Thyroid gland (tissue), 4 donors: ENCODE measurements at regions not wholly inside any gene's neighbourhood (a gene's known extent, or its start where the extent isn't known, plus 50 kb on each side); places are given as distances from the start of the nearest gene placed in this dataset.

Experiments used
- POLR2A ChIP-seq, 2 donors: fragments of 450-650 bp; IDR thresholded peaks; one replicate each; pipeline ENCODE4 v1.6.1; 2017; ENCODE audit warnings: antibody characterized with exemption in 2 of 2, mild to moderate bottlenecking in 2 of 2, moderate library complexity in 1 of 2
- TF ChIP-seq, protein P1 (sequence below), 6 experiments: fragments of 200-600 bp in 3 of 6; fragments of 450-650 bp in 3 of 6; sonication (generic) in 3 of 6; IDR thresholded peaks; one replicate each; pipeline ENCODE4 v1.5.1; 2016 to 2019; ENCODE audit warnings: antibody characterized with exemption in 6 of 6, mild to moderate bottlenecking in 2 of 6, inconsistent platforms in 1 of 6, moderate library complexity in 1 of 6

DNA sequence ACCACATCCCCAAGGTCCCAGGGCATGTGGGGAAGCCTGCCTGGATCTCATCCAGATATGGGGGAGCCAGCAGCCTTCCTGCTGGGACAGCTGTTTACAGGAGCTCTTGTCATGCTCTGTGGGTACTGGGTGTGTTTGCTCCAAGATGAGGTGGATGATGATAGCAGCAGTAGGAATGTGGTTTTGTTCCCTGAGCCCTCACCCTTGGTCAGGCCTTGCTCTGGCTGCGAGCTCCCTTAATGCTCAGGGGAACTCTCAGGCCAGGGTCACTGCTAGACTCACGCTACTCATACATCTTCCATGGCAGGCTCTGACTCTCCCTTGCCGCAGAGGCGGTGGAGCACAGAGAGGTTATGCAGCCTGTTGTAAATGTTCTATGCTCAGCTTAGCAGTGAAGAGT, 990.3 kb downstream of the AACS start:
- TF ChIP-seq, protein P1, sequence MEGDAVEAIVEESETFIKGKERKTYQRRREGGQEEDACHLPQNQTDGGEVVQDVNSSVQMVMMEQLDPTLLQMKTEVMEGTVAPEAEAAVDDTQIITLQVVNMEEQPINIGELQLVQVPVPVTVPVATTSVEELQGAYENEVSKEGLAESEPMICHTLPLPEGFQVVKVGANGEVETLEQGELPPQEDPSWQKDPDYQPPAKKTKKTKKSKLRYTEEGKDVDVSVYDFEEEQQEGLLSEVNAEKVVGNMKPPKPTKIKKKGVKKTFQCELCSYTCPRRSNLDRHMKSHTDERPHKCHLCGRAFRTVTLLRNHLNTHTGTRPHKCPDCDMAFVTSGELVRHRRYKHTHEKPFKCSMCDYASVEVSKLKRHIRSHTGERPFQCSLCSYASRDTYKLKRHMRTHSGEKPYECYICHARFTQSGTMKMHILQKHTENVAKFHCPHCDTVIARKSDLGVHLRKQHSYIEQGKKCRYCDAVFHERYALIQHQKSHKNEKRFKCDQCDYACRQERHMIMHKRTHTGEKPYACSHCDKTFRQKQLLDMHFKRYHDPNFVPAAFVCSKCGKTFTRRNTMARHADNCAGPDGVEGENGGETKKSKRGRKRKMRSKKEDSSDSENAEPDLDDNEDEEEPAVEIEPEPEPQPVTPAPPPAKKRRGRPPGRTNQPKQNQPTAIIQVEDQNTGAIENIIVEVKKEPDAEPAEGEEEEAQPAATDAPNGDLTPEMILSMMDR (IDR thresholded peaks at IDR 0.05), result no peak
- no peak for TF ChIP-seq POLR2A (IDR thresholded peaks at IDR 0.05)
